ENCODE measurements at regions not wholly inside any gene's neighbourhood (a gene's known extent, or its start where the extent isn't known, plus 50 kb on each side); places are given as distances from the start of the nearest gene placed in this dataset.

GRCh38 chr12:102676812-102677211 lies 196.4 kb upstream of the IGF1 start:
- H4K20me1 ChIP-seq (replicated peaks in 1 of 2; ENCODE audit: control insufficient read depth in 1 of 2, insufficient read depth in 2 of 2, low read length in 2 of 2), result no peaks in the 10 kb centered on the region
- no peaks in the 10 kb centered on the region for H3K4me1 ChIP-seq (replicated peaks in 1 of 4; ENCODE audit: control insufficient read depth in 3 of 4, insufficient read depth in 4 of 4, low read length in 3 of 4)
- H3K27me3 ChIP-seq (replicated peaks in 1 of 4; ENCODE audit: control insufficient read depth in 3 of 4, extremely low read depth in 1 of 4, insufficient read depth in 3 of 4, low read length in 3 of 4), result no peaks in the 10 kb centered on the region
- FAIRE-seq, result no peak
- ChIA-PET POLR2A (ENCODE audit: partially characterized antibody) (no interaction called here), CTCF (ENCODE audit: partially characterized antibody) (interaction anchor here (1.0 to 1.2 kb wide), 3 partner anchors 26 to 163 kb away, joined by 3 to 6 read pairs (median 3); no protein-coding TSS in a partner anchor)
- H3K79me1 ChIP-seq (ENCODE audit: low read depth, low read length), result no peaks in the 10 kb centered on the region
- H3K9me3 ChIP-seq (ENCODE audit: insufficient read depth in 2 of 2, low read depth in 1 of 2, low read length in 1 of 2), result peaks cover 14 to 17% of the 10 kb centered on the region in 2 experiments; a peak in 3 of 4 replicates
- H2BK20ac ChIP-seq (ENCODE audit: low read length), result no peak overlapping the region
- H3K36me3 ChIP-seq (ENCODE audit: control insufficient read depth in 2 of 4, insufficient read depth in 4 of 4, low read length in 3 of 4), result no peaks in the 10 kb centered on the region; a peak in 1 of 8 replicates
- H3K4ac ChIP-seq (replicated peaks; ENCODE audit: insufficient read length, low read depth, low read length), result no peak overlapping the region
- H4K91ac ChIP-seq (replicated peaks; ENCODE audit: insufficient read length, low read length), result no peak overlapping the region
- no peaks in the 10 kb centered on the region for H3K23me2 ChIP-seq (ENCODE audit: low read depth, low read length)
- no peak overlapping the region for H3K27ac ChIP-seq (ENCODE audit: low read depth, low read length)
- H2AFZ ChIP-seq (ENCODE audit: low read length), result no peak overlapping the region
- no peak overlapping the region for H4K5ac ChIP-seq (ENCODE audit: insufficient read length, low read depth, low read length)
- 80% methylated on average over 1 of the region's 1 CpG; no CpG with 5 or more reads in 1 of the 2 experiments for WGBS, 2 experiments (ENCODE audit: extremely low coverage in 1 of 2, insufficient coverage in 1 of 2, insufficient read length in 1 of 2, insufficient replicate concordance in 2 of 2, low coverage in 1 of 2, low lambda C conversion rate in 2 of 2, missing lambda C conversion rate in 1 of 2)
- no peak overlapping the region for H2AK5ac ChIP-seq (ENCODE audit: low read depth, low read length)
- H3K23ac ChIP-seq (ENCODE audit: insufficient read length), result no peak overlapping the region
- DNase-seq (ENCODE audit: low read depth in 1 of 2, low spot score in 2 of 2), result no peak
- H2BK5ac ChIP-seq (ENCODE audit: low read depth, low read length), result no peak overlapping the region
- no peak overlapping the region for H3K14ac ChIP-seq (ENCODE audit: insufficient read length)
- no peak overlapping the region for H3K4me2 ChIP-seq (ENCODE audit: insufficient read depth in 1 of 2, low read depth in 2 of 2, low read length in 2 of 2)
- H3K18ac ChIP-seq (ENCODE audit: extremely low read depth, low read length), result no peak overlapping the region
- H3K56ac ChIP-seq (replicated peaks; ENCODE audit: insufficient read length, low read depth, low read length), result no peak overlapping the region
- no peaks in the 10 kb centered on the region for H3K79me2 ChIP-seq (ENCODE audit: control insufficient read depth in 1 of 2, insufficient read depth in 2 of 2, low read length in 2 of 2)
- H3K4me3 ChIP-seq (ENCODE audit: extremely low read depth in 1 of 4, insufficient read depth in 2 of 4, low read depth in 3 of 4, low read length in 4 of 4), result no peak overlapping the region
- no peak overlapping the region for H3K9ac ChIP-seq (replicated peaks in 1 of 4; ENCODE audit: extremely low read depth in 1 of 4, low read depth in 3 of 4, low read length in 3 of 4)
- H4K8ac ChIP-seq (ENCODE audit: extremely low read depth, insufficient read depth, low read length), result no peak overlapping the region
- H2BK15ac ChIP-seq (ENCODE audit: low read length), result no peak overlapping the region
- no peak overlapping the region for H2BK120ac ChIP-seq (replicated peaks; ENCODE audit: low read depth, low read length)
- H2BK12ac ChIP-seq (ENCODE audit: low read depth, low read length), result no peak overlapping the region
- no peak for TF ChIP-seq EGR1 (IDR thresholded peaks at IDR 0.05; ENCODE audit: borderline replicate concordance, low read depth, low read length)
- no peak for TF ChIP-seq KDM5A (IDR thresholded peaks at IDR 0.05; ENCODE audit: low read length)
- TF ChIP-seq MAFK (IDR thresholded peaks at IDR 0.05; ENCODE audit: low read depth, low read length), result no peak
- no peak for TF ChIP-seq BACH1 (IDR thresholded peaks at IDR 0.05; ENCODE audit: low read length)
- TF ChIP-seq KDM1A (IDR thresholded peaks at IDR 0.05; ENCODE audit: borderline replicate concordance, low read length), result no peak
- TF ChIP-seq TAF7 (optimal IDR thresholded peaks at IDR 0.05; ENCODE audit: borderline replicate concordance, low read depth, low read length), result no peak
- TF ChIP-seq RFX5 (IDR thresholded peaks at IDR 0.05; ENCODE audit: borderline replicate concordance, low read depth, low read length), result no peak
- no peak for TF ChIP-seq HDAC2 (IDR thresholded peaks at IDR 0.05; ENCODE audit: borderline replicate concordance in 1 of 2, low read depth in 2 of 2, low read length in 2 of 2)
- no peak for TF ChIP-seq GABPA (IDR thresholded peaks at IDR 0.05; ENCODE audit: borderline replicate concordance, insufficient read depth, low read length)
- no peak for TF ChIP-seq TBP (IDR thresholded peaks at IDR 0.05; ENCODE audit: low read depth, low read length)
- TF ChIP-seq SAP30 (IDR thresholded peaks at IDR 0.05; ENCODE audit: insufficient read depth, insufficient replicate concordance, low read length), result no peak
- no peak for TF ChIP-seq YY1 (IDR thresholded peaks at IDR 0.05; ENCODE audit: low read depth, low read length)
- TF ChIP-seq BRCA1 (IDR thresholded peaks at IDR 0.05; ENCODE audit: low read depth, low read length), result no peak
- TF ChIP-seq CHD2 (IDR thresholded peaks at IDR 0.05; ENCODE audit: low read length), result no peak
- no peak for TF ChIP-seq CBX5 (IDR thresholded peaks at IDR 0.05; ENCODE audit: low read depth, low read length)
- TF ChIP-seq ASH2L (IDR thresholded peaks at IDR 0.05; ENCODE audit: low read length), result no peak

Data from H1 (cell line).